Suprapubic skin (tissue), 3 donors: ENCODE measurements at regions not wholly inside any gene's neighbourhood (a gene's known extent, or its start where the extent isn't known, plus 50 kb on each side); places are given as distances from the start of the nearest gene placed in this dataset.

Experiments
- CTCF ChIP-seq, 2 donors: fragments of 200-600 bp in 1 of 2; fragments of 450-650 bp in 1 of 2; sonication (generic) in 1 of 2; IDR thresholded peaks; one replicate each; pipeline ENCODE4 v1.5.1; 2016 to 2019; ENCODE audit warnings: antibody characterized with exemption in 2 of 2, mild to moderate bottlenecking in 1 of 2, moderate library complexity in 1 of 2
- EP300 ChIP-seq: sonication (generic); formaldehyde crosslinking; IDR thresholded peaks from one replicate; pipeline ENCODE4 v1.6.1; 2017; ENCODE audit warnings: antibody characterized with exemption

GRCh38 chr20:60941379-60941778, 310.7 kb upstream of the CDH4 start:
- TF ChIP-seq CTCF (IDR thresholded peaks at IDR 0.05) (no peak), EP300 (no peak)
